Daoy (cell line): ENCODE measurements at regions not wholly inside any gene's neighbourhood (a gene's known extent, or its start where the extent isn't known, plus 50 kb on each side); places are given as distances from the start of the nearest gene placed in this dataset.
"Not testable (repeated sequence)": the region's sequence is repeated elsewhere in the genome, so short reads cannot be mapped to it uniquely, and the experiment has no call there.

Experiments used
- DNase-seq: peaks from one replicate; pipeline ENCODE4 v3.0.0-alpha.2; 2015; ENCODE audit warnings: low read depth

DNA sequence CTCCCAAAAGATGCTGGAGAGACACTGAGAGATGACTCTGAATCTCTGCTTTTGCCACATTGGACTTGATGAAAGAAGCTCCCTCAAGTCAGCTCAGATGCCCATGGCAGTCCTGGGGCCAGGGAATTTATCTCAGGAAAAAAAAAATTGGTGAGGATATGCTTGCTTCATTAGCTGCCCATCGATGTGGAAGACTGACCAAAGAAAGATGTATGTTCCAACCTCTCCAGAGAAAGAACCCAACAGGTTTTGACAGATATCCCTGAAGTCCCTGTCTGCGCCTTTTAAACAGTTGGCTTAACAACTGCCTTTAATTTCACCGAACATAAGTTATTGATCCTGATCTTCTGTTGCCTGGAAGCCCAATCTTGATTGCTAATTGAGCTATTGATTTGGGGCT lies 137.4 kb downstream of the TMEM114 start:
- DNase-seq: no peak

DNA sequence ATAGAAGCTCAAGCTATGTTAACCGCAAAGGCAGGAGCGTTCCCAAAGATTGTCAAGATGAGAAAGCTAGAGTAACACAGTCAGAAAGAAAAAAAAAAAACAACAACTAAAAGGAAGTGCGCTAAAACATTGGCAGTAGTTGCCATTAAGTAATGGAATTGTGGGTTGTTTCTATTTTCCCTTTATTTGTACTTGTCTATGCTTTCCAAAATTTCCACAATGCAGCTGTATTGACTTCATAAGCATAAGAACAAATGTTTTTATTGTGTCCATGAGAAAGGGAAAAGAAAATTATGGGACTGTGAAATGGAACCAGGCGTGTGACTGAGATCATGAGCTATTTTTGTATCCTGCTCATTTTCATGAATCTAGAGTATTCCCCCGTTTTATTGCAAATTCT lies 153.4 kb downstream of the TMEM114 start:
- DNase-seq: no peak

DNA sequence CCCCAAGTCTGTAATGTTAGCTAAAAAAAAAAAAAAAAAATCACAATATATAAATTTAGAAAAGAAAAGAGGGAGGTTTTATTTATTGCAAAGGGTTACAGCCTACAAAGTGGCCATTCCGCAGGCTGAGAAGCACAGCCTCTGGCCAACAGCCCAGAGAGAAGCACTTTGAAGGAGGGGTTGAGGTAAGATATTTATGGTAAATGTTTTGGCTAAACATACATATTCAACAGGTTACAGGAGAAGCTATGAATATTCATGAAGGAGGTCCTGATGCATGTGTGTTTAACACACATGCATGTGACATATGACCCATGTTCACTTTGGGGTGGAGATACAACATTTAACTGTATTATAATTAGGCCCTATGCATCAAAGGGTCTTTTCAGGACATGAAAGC lies 158.5 kb downstream of the TMEM114 start:
- DNase-seq: no peak

DNA sequence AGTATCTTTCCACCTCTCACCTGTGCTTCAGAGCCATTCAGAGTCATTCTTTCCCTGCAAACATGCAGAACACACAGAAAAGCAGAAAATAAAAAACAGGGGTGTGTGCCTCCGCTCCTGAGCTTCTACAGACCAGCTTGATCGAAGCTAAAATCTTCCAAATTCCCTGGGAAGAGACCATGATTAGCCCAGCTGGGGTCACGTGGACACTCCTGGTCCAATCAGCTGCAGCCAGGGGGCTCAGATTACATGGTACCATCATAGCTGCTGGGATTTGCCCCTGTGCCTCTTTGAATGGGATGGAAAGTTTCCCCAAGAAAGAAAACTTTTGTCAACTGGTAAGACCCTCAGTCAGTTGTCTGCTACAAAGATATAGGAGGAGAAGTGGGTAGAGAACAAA lies 159.9 kb downstream of the TMEM114 start:
- peak; percentile 4 for DNase-seq

DNA sequence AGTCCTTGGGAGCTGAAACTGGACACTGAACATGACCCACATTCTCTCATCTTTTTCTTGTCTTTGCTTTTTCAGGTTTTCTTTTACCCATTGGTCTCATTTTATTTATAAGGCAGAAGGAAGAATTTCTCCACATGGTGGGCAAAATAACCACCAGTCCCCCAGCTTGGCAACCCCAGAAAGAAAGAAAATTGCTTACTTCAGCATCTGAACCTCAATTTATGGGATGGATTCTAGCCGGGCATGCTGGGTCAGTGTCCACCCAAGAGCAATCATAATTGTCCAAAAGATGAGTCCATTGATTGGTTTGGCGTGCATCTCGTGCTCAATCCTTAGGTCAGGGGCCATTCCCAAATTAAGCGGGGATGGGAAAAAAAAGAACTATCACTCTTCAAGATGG lies 163.7 kb downstream of the TMEM114 start:
- DNase-seq: no peak

DNA sequence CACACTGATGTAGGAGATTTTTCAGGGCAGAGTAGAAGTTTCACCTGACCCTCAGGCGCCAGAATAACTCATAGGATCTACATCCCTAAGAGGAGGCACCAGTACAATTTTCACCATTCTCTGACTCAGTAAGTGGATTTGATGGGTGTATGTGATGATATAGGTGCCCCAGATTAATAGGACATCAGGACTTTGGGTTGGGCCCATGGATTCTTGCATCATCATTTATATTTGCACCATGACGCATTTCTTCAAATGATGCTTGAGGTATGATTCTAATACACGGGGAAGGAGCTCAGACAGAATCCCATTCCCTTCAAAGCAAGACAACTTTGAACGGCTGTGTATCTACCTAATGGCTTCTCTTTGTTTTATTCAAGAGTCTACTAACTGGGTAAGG lies 173.2 kb downstream of the TMEM114 start:
- no peak for DNase-seq

DNA sequence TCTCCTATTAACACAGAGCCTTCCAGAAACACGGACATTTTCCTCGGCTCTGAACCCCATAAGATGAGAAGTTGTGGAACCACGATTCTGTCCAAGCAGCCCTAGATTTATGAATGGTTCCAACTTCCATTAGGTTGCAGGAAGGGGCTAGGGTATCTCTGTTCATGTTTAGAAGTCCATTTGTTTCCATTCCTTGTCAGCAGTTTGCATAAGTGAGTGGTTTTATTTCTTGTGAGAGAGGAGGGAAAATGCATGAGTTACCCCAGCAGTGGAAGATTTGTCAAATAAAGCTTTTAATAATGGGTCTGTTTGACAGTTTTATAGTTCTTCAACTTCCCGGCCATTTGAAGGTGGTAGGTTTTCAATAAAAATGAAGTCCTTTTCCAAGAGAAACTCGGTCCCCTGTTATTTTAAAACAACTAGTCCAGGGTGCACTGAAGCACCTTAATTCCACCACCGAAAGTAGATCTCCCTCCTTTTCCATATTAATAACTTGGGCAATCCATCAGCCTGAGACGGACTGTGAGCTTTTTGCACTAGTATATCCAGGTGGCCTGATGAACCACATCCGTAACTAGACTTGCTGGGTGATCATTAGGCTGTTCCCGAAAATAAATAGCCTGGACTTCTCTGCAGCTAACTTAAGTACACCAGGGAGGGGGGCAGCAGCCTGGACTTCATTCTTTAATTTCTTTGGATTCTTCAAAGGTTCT lies 181.3 kb downstream of the TMEM114 start:
- no peak for DNase-seq

DNA sequence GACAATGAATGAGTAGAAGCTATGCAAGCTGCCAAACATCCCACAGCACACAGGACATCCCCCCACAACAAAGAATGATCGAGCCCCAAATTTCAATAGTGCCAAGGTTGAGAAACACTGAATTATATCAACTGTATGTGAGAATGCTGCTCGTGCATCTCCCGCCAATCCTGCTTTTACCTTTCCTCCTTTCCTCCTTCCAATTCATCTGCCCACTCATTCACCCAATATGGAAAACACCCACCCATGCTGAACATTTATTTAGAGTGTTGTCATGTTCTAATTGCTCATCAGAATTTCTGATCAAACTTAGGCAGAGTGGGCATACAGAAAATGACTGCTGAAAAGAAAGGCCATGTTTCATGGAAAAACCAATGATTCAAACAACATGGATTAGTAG lies 183.0 kb downstream of the TMEM114 start:
- no peak for DNase-seq

DNA sequence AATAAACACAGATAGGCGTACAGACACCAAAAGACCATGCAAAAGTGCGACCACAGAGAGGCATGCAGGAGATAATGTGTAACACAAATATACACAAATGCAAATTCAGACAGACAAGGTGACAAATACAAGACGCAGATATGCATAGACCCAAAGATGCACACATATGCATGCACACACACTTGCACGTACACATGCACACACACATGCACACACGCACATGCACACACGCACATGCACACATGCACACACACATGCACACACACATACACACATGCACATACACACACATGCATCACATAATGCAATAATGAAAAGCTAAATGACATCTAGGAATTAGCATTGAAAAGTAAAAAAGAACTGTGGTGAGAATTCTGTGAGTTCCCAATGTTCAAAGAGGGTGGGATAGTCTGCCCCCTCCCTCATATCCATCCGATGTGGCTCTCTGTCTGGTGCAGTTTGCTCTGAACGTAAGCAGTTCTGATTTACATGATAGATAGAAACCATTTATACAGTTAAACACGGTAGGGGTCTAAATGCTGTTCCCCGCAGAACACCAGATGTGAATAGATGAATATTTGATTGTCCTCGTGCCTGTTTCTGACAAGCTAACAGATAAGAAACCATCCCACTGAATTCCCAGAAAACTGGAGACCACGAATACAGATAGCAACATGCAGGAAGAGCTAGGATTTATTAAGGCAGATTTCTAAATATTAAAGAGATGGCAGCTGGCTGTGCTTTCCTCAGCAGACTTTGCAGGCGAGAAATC lies 186.1 kb downstream of the TMEM114 start:
- DNase-seq: no peak

DNA sequence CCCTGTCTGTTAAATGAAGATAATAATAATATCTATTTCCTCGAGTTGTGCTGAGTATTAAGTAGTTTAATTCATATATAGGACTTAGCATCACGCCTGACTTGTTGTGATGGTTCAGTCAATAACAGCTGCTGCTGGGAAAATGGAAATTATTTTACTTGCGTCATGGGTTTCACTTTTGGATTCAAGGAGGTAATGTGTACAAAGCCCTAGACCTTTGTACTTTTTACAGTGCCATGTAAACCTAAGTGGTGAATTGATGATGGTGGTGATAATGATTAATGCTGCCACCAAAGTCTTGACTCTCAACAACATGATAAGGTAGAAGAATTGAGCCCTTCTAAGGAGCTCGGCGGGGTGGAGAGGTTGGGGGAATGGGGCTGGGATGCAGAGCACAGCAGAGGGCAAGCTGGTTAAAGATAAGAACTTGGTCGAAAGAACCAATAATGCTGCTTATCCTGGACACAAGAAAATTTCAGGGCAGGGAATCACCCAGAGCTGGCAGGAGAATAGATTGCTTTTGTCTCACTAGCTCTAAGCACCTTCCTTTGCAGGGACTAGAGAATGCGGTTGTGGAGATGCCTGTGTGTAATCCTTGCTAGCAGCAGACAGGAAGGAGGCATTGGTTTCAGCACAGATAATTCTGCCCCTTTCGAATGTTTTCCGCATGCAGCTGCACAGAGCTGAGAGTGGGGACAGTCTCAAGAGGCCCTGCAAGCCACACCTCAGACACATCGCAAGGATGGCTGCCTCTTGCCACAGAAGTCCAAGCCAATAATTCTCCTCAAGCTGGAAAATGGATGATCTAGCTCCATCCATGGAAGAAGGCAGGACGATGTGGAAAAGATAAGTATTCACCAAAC lies 187.1 kb downstream of the TMEM114 start:
- no peak for DNase-seq

DNA sequence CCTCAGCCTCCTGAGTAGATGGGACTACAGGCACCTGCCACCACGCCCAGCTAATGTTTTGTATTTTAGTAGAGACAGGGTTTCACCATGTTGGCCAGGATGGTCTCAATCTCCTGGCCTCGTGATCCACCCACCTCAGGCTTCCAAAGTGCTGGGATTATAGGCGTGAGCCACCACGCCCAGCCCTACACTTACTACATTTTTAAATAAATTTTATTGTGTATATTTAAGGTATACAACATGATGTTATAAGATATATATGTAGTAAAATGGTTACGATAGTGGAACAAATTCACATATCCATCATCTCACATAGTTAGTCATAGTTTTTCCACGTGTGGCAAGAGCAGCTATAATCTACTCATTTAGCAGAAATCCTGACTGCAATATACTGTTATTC lies 189.6 kb downstream of the TMEM114 start:
- not testable (repeated sequence) for DNase-seq

DNA sequence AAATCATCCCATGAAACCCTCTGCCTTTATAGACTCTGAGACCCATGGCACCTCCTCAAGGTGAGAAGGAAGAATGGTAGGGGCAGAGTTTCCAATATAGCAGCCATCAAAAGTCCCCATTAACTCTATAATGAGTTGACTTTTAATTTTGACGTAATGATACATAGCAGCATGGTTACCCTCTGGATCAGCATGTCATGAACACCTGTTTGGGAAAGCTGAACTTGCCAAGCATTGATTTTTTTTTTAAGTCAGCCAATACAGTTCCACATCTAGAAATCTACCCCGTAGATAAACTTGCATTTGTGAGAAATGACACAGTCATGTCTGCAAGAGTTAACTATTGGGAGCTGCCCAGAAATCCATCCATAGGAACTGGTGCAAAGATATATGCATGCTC lies 191.8 kb downstream of the TMEM114 start:
- no peak for DNase-seq

DNA sequence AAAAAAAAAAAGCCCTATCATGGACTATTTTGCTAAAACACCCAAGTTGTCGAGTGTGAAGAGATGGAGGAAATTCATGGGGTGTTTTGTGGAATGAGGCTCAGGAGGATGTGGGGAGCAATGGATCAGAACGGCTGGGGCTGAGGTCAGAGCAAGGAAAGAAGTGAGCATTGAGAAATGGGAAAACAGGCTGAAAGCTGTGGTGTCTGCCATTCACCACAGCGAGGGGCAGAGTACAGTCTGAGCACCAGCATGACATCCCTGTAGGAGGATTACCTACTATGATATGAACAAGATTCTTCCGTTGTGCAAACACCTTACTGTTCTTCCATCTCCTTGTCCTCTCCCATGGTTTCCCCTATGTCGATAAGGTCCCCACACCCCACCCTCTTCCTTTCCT lies 193.1 kb downstream of the TMEM114 start:
- DNase-seq: no peak

DNA sequence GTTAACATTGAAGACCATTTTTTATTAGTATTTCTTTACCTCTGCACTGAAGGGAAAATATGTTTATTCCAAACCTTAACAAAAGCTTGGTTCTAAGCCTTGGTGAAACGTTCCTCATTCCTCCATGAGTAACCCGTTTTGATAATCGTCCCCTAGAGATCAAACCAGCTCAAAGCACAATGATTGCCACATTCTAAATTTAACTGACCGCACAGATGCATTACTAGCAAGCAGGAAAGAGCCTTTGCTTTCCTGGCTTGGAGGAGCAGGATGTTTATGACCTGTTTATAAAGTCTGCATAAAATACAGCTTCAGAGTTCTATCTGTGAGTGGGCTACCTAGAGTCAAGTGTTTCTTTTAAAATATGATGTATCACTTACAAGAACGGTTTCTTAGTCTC lies 193.8 kb downstream of the TMEM114 start:
- DNase-seq: no peak

DNA sequence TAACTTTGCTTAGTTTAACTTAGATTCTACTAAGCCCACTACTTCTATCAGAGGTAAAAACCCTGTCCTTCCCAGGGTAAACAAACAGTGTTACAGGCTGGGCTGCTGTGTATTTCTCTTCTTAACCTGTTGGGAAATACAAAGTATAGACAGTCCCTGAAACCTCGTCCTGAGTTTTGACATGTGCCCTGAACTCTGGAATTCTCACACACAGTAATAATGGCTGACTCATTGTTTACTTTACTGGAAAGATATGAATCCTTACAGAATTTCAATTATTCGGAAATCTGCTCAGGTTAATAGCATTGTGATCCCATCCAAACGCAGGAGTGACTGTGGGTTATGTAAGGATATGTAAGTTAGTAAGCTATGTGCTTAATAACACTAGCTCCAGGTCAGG lies 199.1 kb downstream of the TMEM114 start:
- no peak for DNase-seq

DNA sequence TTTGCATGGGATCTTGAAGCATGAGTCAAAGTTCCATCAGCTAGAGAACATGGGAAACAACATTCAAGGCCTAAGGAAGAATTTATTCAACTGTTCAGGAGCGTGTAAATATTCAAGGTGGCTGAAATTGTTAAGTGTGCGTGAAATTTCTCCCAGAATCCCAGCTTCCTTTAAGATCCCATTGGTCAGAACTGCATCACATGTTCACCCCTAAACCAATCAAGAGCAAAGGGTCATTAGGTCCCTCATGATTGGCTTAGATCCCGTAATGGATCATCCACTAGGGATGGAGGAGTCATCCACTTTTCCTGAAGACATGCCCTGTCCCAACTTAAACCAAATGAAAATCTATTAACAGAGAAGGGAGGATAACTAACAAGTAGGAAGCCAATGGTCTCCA lies 201.6 kb downstream of the TMEM114 start:
- no peak for DNase-seq

DNA sequence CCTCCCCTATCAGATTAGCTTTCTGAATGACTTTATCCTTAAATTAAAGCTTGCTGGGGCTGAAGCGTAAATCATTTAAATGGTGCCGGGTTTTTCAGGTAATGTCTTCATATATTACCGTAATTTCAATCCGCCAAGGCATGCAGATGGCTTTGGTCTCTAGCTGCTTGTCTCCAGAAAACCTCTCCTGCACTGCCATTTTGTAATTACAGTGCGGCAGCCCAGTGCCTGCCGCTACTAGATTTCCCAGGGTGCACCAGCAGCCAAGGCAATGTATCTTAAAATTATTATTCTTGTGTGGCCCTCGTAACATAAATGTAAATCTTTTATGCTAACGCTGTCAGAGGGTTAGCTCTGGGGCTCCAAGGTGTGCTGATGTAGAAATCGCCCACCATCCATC lies 208.5 kb downstream of the TMEM114 start:
- DNase-seq: no peak

DNA sequence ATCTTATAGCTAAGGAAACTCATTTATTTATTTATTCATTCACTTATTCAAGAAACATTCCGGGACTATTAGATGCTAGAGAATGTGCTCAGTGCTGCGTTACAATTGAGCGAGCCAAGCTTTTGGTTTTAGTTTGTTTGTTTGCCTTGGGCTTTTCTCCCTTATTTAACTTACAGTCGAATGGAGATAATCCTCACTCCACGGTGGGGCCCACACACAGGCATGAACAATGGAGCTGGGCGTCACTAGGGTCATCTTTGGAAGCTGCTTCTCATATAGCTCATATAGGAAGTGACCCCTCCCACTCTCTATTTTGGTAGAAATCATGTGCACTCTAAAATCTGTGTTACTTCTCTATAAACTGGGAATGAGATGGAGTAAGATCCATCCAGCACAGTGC lies 210.0 kb downstream of the TMEM114 start:
- DNase-seq: no peak

DNA sequence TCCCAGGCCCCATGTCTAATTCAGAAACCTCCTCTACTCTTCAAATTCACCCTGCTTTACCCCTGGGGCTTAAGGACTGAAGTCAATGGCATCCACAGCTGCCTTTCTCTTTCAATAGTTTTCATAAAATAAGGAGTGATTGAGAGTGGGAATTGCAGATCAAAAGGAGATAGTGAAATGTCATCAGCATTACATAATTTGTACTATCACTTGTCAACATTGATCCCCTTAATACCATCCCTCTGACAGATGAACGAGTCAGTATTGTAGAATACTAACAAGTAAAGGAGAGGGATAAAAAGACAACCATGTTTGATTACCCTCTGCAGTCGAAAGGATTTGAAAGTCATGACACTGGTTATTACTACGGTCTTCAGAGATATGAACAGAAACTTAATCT lies 212.4 kb downstream of the TMEM114 start:
- DNase-seq: no peak

DNA sequence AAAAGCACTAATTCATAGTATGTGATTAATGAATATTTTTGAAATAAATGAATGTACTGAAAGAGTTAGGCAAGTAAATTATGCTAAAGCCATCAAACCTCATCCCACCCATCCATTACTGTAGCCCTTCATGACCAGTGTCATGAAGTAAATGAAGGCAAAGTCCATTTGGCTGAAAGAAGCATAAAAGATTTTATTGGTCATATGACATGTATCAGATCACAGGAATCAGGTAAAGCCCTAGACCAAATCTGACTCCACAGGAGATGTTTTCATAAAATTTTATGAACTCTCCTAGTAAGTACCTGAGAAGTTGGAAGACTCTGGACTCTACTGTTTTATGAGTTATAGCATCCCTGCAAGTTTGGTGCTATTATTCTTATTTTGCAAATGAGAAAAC lies 213.5 kb downstream of the TMEM114 start:
- no peak for DNase-seq

DNA sequence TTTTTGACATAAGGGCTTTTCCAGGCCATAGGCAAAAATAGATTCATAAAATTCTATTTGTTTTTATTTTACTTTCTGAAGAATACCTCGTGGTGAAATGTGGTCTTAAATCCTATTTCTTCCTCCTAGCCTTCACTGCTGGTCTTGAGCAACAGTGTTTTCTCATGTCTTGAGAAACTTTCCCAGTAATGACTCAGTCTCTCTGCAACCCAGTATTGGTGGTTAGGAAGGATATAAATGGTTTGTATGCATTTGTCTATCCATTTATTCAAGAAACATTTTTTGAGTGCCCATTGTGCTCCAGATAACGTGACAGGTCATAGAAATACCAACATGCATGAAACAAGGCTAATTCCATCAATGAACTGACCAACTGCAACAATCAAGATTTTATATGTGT lies 213.9 kb downstream of the TMEM114 start:
- no peak for DNase-seq

DNA sequence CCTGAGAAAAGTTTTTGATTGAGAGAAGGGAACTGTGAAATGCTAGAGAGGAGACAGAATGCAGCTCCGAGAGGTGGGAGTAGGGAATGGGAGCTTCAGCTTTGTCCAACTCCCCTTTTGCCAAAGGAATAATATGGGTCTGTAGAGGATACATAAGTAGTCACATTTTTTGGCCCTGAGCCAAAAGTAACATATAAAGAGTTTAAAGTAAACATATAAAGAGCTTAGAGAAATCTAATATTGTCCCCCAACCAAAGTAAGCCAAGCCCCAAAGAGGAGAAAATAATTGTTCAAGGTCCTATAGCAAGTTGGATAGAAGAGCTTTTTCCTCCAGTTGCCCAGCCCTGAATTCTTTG lies 215.1 kb downstream of the TMEM114 start:
- no peak for DNase-seq
